Caki2 (cell line): ENCODE measurements at regions not wholly inside any gene's neighbourhood (a gene's known extent, or its start where the extent isn't known, plus 50 kb on each side); places are given as distances from the start of the nearest gene placed in this dataset.

Source experiments
- DNase-seq: peaks from one replicate; pipeline ENCODE4 v3.0.0-alpha.2; 2015; ENCODE audit warnings: low read depth
- in situ Hi-C: cut with HindIII; loops from 2 replicates; pipeline ENCODE4 v1.10.0; 2016; ENCODE audit warnings: low sequenced_read_pairs, low pct_unique_long_range_greater_than_20kb, mixed read lengths

DNA sequence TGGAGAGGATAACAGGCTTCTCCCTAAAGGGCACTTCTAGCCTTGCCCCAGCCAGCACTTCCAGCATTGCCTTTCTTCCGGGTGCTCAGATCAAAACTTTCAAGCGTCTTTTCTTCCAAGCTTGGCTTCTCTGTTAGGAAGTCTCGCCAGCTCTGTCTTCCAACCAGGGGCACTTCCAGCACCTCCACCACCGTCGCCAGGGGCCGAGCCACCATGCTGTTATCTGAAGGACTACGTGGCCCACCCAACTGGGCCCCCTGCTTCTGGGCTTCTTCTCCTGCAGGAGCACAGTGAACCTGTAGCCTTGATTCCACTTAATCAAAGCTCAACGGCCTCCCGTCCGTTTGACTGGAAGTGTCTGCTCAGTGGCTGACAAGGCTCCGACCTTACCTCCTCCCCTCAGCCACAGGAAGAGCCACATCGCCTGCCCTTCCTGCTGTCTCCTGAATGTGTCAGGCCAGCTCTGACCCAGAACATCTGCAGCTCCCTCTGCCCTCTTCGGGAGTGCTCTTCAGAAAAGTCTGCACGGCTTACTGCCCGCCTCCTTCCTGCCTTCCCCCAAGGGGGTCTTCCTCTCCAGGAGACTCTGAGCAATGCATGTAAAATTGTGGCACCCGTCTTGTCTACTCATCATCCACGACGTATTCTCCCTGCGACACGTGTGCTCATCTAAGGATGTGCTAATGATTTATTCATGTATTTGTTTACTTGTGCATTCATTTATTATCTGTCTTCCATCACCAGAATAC lies 527.0 kb downstream of the CDH26 start:
- DNase-seq: no peak
- in situ Hi-C loops: no loop called here

DNA sequence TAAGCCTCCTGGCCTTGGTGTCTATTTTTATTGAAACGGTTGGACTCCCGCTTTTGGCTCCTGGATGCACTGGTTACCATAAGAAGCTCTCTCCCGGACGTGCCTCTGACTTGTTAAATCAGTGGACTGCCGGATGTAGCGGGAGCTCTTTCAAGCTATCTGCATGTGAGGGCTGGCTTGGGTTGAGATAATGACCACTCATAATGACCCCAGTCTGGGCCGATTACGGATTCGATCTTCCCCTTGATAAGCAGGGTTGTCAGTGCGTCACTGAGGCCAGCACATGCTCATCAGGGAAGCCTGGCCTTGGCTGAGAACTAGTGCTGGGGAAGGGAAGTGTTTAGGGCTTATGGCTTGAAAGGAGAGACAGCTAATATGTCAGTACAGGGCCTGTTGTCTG lies 528.1 kb downstream of the CDH26 start:
- DNase-seq: no peak
- in situ Hi-C loops: no loop called here

- DNase-seq: no peak
- in situ Hi-C loops: no loop called here
These were observed 528.7 kb downstream of the CDH26 start for GRCh38 chr20:60486937-60487336.

GRCh38 chr20:60490217-60491050 lies 532.2 kb downstream of the CDH26 start:
- DNase-seq: no peak
- in situ Hi-C loops: no loop called here

- in situ Hi-C loops: no loop called here
- no peak for DNase-seq
These were observed 532.9 kb downstream of the CDH26 start for GRCh38 chr20:60491051-60491581.

DNA sequence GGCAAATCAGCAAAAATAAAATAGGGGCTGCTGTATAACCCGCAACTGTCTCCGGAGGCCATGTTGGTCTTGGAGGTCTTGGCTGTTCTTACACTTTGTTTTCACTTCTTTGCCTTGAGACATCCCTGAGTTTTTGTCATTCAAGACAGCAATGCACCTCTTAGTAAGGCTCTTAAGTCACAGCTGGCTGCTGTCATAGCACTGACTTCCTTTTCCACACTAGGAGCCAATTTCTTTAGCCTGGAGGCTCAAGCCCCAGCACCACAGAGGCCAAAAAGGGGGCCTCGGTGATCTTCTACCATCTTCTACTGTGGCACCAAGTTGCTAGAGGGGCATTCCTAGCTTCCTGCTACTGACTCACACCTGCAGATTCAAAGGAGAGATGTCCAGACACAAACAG lies 536.3 kb downstream of the CDH26 start:
- DNase-seq: no peak
- in situ Hi-C loops: no loop called here

GRCh38 chr20:60497298-60498035 lies 539.2 kb downstream of the CDH26 start:
- in situ Hi-C loops: no loop called here
- no peak for DNase-seq

DNA sequence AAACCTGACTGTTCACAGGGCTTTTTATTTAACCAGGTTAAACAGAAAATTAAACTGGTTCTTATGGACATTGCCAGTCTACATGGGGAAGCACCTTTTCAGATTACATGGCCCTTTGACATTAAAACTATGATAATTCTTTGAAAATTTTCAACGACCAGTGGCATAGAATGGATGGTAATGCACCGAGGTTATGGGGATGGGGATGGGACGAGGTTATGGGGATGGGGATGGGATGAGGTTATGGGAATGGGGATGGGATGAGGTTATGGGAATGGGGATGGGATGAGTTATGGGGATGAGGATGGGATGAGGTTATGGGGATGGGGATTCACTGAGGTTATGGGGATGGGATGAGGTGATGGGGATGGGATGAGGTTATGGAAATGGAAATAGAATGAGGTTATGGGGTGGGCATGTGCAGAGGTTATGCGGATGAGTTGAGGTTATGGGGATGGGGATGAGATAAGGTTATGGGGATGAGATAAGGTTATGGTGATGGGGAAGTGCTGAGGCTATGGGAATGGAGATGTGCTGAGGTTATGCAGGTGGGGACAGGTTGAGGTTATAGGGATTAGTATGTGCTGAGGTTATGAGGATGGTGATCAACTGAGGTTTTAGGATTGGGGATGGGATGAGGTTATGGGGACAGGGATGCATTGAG lies 541.9 kb downstream of the CDH26 start:
- in situ Hi-C loops: no loop called here

DNA sequence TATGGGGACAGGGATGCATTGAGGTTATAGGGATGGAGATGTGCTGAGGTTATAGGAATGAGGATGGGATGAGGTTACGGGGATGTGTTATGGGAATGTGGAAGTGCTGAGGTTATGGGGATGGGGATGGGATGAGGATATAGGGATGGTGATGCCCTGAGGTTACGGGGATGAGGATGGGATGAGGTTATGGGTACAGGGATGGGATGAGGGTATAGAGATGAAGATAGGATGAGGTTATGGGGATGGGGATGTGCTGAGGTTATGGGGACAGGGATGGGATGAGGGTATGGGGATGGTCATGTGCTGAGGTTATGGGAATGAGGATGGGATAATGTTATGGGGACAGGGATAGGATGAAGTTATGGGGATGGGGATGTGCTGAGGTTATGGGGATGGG lies 542.8 kb downstream of the CDH26 start:
- in situ Hi-C loops: no loop called here
- DNase-seq: no peak

More for the DNA sequence above, 541.9 kb downstream of the CDH26 start:
- no peak for DNase-seq

- no peak for DNase-seq
- in situ Hi-C loops: no loop called here
These were observed 544.7 kb downstream of the CDH26 start for GRCh38 chr20:60502881-60503280.

DNA sequence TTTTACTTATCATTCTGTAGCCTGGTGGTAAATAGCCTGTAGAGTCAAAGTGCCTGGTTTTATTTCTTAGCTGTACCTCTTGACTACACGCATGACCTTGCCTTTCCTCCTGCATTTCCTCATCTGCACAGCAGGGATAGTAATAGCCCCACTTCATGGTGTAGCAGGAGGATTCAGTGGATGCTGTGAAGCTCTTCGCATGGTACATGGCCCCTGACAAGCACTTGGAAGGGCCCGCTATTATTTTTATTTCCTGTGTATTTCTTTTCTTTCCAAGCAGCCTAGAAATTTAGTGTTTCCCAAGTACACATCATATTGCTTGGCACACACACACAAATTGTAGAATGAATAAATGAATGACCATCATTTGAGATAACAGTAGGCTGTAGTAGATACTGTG lies 547.2 kb downstream of the CDH26 start:
- no peak for DNase-seq
- in situ Hi-C loops: no loop called here

GRCh38 chr20:60506061-60506460 lies 547.8 kb downstream of the CDH26 start:
- DNase-seq: no peak
- in situ Hi-C loops: no loop called here

GRCh38 chr20:60507087-60507694 lies 549.0 kb downstream of the CDH26 start:
- DNase-seq: no peak
- in situ Hi-C loops: no loop called here

GRCh38 chr20:60509407-60509806 lies 551.2 kb downstream of the CDH26 start:
- in situ Hi-C loops: no loop called here
- DNase-seq: no peak

DNA sequence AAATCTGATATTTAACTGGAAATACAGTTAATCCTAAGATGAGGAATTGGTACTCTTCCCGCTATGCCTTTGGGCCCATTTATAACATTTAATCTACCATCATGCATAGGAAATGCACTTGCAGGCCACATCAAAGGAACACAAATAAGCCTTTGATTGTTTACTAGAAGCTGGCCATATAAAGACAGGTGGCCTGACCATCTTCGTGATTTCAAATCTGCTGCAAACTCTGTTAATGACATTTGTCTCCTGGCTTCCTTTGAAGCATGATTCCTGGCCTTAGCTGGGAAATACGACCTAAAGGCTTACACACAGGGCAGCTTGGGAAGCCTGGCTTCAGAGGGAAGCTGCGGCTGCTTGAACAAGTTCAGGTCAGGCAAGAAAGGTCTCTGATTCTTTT lies 552.1 kb downstream of the CDH26 start:
- DNase-seq: no peak
- in situ Hi-C loops: no loop called here

DNA sequence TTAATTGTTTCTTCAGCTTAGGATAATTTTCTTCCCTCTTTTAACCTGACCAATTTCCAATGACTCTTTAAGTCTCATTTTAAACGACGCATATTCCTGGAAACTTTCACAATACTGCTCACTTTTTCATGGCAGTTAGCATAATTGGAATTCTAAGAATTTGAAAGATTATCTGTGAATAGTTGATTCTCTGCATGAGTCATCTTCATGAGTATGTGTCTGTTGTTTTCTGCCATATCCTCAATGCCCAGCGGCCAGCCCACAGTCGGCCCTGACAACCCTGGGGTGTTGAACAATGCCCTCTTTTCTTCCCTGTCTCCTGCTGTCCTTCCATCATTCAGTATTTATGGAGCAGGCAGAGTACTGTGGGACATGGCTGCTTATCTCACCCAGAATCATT lies 554.2 kb downstream of the CDH26 start:
- in situ Hi-C loops: no loop called here
- peak; percentile 25 for DNase-seq

GRCh38 chr20:60513141-60513540 lies 554.9 kb downstream of the CDH26 start:
- in situ Hi-C loops: no loop called here
- DNase-seq: no peak

DNA sequence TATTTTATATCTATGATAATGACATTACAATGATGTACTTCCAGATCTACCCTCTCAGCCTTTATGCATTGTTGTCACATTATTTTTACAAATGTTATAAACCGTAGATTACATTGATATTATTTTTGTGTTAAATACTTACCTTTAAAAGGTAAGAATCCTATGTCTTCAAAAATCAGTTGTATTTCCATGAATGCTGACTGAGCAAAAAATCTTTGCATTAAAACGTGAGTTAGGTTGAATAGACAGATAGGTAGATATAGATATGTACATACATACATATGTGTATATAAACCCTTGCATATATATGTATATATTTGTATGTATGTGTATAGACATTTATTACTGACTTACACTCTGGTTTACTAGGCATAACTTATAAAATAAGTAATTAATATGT lies 558.2 kb downstream of the CDH26 start:
- no peak for DNase-seq
- in situ Hi-C loops: no loop called here
